ENCODE measurements at regions not wholly inside any gene's neighbourhood (a gene's known extent, or its start where the extent isn't known, plus 50 kb on each side); places are given as distances from the start of the nearest gene placed in this dataset.

DNA sequence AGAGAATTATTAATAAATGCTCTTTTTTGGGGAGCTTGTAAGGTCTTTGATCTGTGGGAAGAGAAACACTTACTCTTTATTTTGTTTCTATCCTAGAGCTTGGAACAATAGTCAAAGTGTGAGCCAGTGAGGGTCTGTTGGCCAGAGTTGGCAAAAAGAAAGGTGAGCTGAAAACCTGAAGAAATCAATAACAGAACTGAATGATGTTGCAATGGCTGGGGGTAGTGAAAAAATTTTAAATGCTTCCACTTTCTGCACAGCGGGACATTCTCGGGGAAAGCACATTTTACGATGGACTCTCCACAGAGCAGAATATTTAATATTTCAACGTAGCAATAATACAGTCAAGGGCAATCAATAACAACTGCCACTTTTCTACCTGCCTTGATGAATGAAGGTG lies 78.9 kb downstream of the SKA1 start:
- no peak for DNase-seq (ENCODE audit: low read depth)
- H3K4me3 ChIP-seq (ENCODE audit: low read depth, low read length): no peak overlapping the region
- TF ChIP-seq, protein P1, sequence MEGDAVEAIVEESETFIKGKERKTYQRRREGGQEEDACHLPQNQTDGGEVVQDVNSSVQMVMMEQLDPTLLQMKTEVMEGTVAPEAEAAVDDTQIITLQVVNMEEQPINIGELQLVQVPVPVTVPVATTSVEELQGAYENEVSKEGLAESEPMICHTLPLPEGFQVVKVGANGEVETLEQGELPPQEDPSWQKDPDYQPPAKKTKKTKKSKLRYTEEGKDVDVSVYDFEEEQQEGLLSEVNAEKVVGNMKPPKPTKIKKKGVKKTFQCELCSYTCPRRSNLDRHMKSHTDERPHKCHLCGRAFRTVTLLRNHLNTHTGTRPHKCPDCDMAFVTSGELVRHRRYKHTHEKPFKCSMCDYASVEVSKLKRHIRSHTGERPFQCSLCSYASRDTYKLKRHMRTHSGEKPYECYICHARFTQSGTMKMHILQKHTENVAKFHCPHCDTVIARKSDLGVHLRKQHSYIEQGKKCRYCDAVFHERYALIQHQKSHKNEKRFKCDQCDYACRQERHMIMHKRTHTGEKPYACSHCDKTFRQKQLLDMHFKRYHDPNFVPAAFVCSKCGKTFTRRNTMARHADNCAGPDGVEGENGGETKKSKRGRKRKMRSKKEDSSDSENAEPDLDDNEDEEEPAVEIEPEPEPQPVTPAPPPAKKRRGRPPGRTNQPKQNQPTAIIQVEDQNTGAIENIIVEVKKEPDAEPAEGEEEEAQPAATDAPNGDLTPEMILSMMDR (IDR thresholded peaks at IDR 0.05; ENCODE audit: low read depth, low read length, missing control alignments): no peak

DNA sequence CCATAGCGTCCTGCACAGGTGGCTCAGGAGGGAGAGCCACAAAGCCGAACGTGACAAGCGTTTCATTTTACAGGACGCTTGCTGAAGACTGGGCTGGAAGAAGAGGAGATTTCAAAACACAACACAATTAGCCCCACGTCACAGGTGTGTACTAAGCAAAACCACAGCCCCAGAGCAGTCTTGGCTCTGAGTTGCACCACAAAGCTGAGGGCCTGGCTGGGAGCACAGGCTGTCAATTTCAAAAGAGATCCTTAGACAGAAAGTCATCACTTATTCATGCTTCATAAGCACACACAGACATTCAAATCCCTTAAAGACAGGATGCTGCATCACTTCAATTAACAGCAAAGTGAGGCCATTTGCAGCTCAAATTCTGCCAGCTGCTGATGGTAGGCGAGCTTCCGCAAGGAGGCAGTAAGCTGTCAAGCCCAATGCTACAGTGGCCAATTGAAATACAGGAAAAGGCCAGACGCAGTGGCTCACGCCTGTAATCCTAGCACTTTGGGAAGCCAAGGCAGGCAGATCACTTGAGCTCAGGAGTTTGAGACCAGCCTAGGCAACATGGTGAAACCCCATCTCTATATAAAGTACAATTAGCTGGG lies 79.6 kb downstream of the SKA1 start:
- no peak overlapping the region for H3K4me3 ChIP-seq (ENCODE audit: low read depth, low read length)
- TF ChIP-seq, protein P1 (IDR thresholded peaks at IDR 0.05; ENCODE audit: low read depth, low read length, missing control alignments): no peak
- DNase-seq (ENCODE audit: low read depth): no peak

GRCh38 chr18:50456285-50456684 lies 81.4 kb downstream of the SKA1 start:
- no peak for DNase-seq (ENCODE audit: low read depth)
- TF ChIP-seq, protein P1 (IDR thresholded peaks at IDR 0.05; ENCODE audit: low read depth, low read length, missing control alignments): no peak
- H3K4me3 ChIP-seq (ENCODE audit: low read depth, low read length): no peak overlapping the region

- no peak for DNase-seq (ENCODE audit: low read depth)
- TF ChIP-seq, protein P1 (IDR thresholded peaks at IDR 0.05; ENCODE audit: low read depth, low read length, missing control alignments): no peak
- H3K4me3 ChIP-seq (ENCODE audit: low read depth, low read length): no peak overlapping the region
Measured at GRCh38 chr18:50457639-50458038, 82.8 kb downstream of the SKA1 start.

GRCh38 chr18:50458366-50458765 lies 83.5 kb downstream of the SKA1 start:
- DNase-seq (ENCODE audit: low read depth): no peak
- TF ChIP-seq, protein P1 (IDR thresholded peaks at IDR 0.05; ENCODE audit: low read depth, low read length, missing control alignments): no peak
- H3K4me3 ChIP-seq (ENCODE audit: low read depth, low read length): no peak overlapping the region

- TF ChIP-seq, protein P1 (IDR thresholded peaks at IDR 0.05; ENCODE audit: low read depth, low read length, missing control alignments): no peak
- H3K4me3 ChIP-seq (ENCODE audit: low read depth, low read length): no peak overlapping the region
- no peak for DNase-seq (ENCODE audit: low read depth)
Measured at GRCh38 chr18:50458796-50459195, 84.0 kb downstream of the SKA1 start.

DNA sequence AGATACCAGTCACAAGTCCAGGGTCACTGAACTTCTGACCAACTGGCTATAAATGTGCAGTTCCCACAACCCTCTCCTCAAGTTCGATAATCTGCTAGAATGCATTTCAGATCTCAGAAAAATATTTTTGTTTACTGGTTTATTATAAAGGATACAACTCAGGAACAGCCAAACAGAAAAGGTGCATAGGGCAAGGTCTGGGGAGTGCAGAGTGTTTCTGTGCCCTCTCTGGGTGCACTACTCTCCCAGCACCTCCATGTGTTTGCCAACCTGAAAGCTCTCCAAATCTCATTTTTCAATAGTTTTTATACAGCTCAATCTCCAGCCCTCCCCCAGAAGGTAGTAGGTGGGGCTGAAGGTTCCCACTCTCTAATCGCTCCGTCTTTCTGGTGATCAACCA lies 85.2 kb downstream of the SKA1 start:
- DNase-seq (ENCODE audit: low read depth): no peak
- TF ChIP-seq, protein P1 (IDR thresholded peaks at IDR 0.05; ENCODE audit: low read depth, low read length, missing control alignments): no peak
- H3K4me3 ChIP-seq (ENCODE audit: low read depth, low read length): no peak overlapping the region
